ENCODE measurements at regions not wholly inside any gene's neighbourhood (a gene's known extent, or its start where the extent isn't known, plus 50 kb on each side); places are given as distances from the start of the nearest gene placed in this dataset.

DNA sequence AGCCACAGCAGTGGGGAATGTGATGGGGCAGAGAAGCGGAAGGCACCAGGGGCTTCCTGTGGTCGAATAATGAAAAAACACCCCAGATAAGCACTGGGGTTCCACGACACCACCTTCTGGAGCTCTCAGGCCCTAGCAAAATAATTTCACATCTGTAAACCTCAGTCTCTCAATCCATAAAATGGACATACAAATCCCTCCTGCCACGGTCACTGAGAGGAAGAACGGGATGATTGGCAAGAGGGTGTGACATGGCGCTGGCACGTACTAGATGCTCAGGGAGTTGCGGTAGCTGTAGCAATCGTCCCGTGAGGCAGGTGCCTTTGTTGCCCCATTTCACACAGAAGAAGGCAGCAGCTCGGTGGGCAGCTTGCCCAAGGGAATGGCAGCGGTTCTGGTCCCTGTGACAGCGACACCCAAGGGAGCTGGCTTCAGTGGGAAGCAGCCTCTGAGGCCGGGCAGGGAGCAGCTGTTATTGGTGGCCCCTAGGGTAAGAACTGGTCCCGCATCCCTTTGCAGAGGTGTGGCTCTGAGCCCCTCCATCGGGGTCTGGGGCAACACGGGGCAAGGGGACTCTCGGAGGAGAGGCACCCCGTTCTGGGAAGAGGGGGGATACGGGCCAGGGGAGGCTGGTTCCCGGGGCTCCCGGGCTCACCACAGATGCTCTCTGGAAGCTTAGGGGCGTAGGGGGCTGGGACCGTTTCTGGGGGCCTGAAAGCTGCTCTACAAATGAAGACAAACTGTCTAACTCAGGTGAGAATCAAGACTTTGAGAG lies 114.0 kb upstream of the ALDH1A3 start:
- Histone ChIP-seq H3K4me1 (ENCODE audit: low read length) (no peaks in the 10 kb centered on the region), H3K27me3 (ENCODE audit: low read length) (no peaks in the 10 kb centered on the region), H3K36me3 (ENCODE audit: insufficient read depth, low read length) (no peaks in the 10 kb centered on the region), H3K79me2 (ENCODE audit: low read length) (no peaks in the 10 kb centered on the region), H4K20me1 (ENCODE audit: insufficient read depth, low read depth, low read length) (no peaks in the 10 kb centered on the region), H2AFZ (ENCODE audit: low read length) (no peak overlapping the region), H3K9ac (ENCODE audit: low read length) (no peak overlapping the region), H3K9me2 (replicated peaks; ENCODE audit: insufficient read depth, low read length) (no peaks in the 10 kb centered on the region), H3K9me3 (ENCODE audit: low read length) (no peaks in the 10 kb centered on the region), H3K4me2 (ENCODE audit: low read depth, low read length, poor library complexity, severe bottlenecking) (no peak overlapping the region), H3K27ac (ENCODE audit: low read length) (no peak overlapping the region), H3K4me3 (ENCODE audit: low read length) (no peak overlapping the region)
- DNase-seq, result no peak

DNA sequence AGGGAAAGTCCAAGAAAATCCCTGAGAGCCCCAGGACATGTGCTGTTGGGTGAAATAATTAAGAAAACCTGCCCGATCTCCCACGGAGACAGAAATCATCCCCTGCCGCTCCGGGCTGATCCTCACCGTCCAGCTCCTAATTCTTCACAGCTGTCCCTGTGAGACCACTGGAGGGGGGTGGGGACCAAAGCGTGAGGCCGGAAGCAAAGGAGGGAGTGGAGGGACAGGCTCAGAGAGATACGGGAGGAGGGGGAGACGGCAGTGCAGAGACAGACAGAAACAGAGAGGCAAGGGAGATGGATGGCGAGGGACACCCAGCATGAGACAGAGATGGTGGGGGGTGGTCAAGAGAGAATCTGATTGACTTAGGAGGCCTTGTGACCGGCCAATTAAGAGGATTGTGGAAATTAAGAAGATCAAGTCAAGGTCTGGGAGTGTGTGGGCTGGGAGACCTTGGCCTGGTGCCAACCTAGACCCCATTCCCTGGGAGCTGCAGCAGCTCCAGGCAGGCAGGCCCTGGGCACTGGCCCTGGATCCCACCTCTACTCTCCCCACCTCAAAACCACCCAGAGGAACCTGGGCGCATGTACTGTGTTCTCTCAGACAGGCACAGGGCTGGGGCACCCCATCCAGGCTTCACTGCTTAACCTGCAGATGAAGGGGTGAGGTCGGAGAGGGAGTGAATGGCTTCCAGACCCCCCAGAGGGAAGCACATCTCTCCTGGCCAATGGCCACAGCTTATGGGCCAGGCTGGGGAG lies 113.2 kb upstream of the ALDH1A3 start:
- no peak overlapping the region for H3K4me3 ChIP-seq (ENCODE audit: low read length)
- H3K79me2 ChIP-seq (ENCODE audit: low read length), result no peaks in the 10 kb centered on the region
- H3K4me1 ChIP-seq (ENCODE audit: low read length), result no peaks in the 10 kb centered on the region
- H2AFZ ChIP-seq (ENCODE audit: low read length), result no peak overlapping the region
- no peak for DNase-seq
- H3K27me3 ChIP-seq (ENCODE audit: low read length), result no peaks in the 10 kb centered on the region
- no peaks in the 10 kb centered on the region for H3K9me2 ChIP-seq (replicated peaks; ENCODE audit: insufficient read depth, low read length)
- no peak overlapping the region for H3K4me2 ChIP-seq (ENCODE audit: low read depth, low read length, poor library complexity, severe bottlenecking)
- H4K20me1 ChIP-seq (ENCODE audit: insufficient read depth, low read depth, low read length), result no peaks in the 10 kb centered on the region
- no peak overlapping the region for H3K9ac ChIP-seq (ENCODE audit: low read length)
- H3K9me3 ChIP-seq (ENCODE audit: low read length), result no peaks in the 10 kb centered on the region
- H3K36me3 ChIP-seq (ENCODE audit: insufficient read depth, low read length), result no peaks in the 10 kb centered on the region
- no peak overlapping the region for H3K27ac ChIP-seq (ENCODE audit: low read length)

DNA sequence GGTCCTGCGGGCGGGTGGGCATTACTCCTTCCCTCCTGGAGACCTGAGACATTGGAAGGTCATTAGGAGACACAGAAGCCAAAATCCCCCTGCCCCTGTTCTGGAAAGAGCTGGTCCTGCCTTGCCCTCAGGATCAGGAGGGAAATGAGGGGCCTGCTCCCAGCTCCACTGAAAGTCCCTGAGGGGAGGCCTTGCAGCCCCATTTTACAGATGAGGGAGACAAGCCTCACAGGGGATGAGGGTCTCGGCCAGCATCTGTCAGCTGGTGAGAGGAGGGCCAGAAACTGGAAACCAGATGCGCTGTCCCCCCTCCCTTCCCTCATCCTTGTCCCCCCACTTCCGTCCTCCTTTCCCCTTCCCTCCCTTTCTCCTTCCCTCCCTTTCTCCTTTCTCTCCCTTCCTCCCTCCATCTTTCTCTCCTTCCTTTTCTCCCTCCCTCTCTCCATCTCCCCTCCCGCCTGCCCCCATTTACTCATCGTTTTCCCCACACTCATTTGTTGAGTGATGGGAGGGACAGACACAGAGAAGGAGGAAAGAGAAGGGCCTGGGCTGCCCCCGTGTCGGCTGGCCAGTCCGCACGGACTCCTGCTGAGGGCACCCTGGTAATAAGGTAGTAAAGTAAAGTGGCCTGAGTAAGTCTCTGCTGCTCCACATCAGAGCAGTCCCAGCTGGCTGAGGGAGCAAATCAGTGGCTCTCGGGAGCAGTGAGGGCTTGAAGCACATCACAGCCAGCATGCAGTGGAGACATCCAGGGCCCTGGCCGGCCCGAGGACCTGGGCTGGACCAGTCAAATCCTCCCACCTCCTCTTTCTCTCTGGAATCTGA lies 112.4 kb upstream of the ALDH1A3 start:
- no peaks in the 10 kb centered on the region for H3K9me2 ChIP-seq (replicated peaks; ENCODE audit: insufficient read depth, low read length)
- no peaks in the 10 kb centered on the region for H3K36me3 ChIP-seq (ENCODE audit: insufficient read depth, low read length)
- H3K9ac ChIP-seq (ENCODE audit: low read length), result no peak overlapping the region
- no peaks in the 10 kb centered on the region for H4K20me1 ChIP-seq (ENCODE audit: insufficient read depth, low read depth, low read length)
- H3K79me2 ChIP-seq (ENCODE audit: low read length), result no peaks in the 10 kb centered on the region
- H3K27ac ChIP-seq (ENCODE audit: low read length), result no peak overlapping the region
- H3K4me3 ChIP-seq (ENCODE audit: low read length), result no peak overlapping the region
- no peaks in the 10 kb centered on the region for H3K9me3 ChIP-seq (ENCODE audit: low read length)
- H3K4me2 ChIP-seq (ENCODE audit: low read depth, low read length, poor library complexity, severe bottlenecking), result no peak overlapping the region
- no peak for DNase-seq
- no peaks in the 10 kb centered on the region for H3K4me1 ChIP-seq (ENCODE audit: low read length)
- no peak overlapping the region for H2AFZ ChIP-seq (ENCODE audit: low read length)
- no peaks in the 10 kb centered on the region for H3K27me3 ChIP-seq (ENCODE audit: low read length)

DNA sequence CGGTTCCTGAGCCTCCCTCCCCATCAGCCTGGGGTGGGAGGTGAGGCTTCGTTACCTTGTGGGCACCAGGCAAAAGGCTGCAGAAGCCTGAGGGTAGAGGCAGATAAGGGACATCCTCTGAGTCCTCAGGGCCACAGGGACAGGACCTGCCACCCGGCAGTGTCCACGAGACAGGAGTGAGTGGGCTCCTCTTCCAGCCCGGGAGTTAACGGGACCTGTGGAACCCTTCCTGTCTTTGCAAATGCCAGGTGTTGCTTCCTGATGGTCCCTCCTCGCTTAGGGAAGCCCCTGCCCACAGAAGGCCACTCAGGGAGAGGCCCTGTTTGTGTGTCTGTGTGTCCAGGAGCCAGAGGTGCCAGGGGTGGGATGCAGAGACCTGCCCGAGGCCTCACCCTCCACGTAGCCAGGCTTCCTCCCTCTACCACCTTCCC lies 111.1 kb upstream of the ALDH1A3 start:
- H3K27me3 ChIP-seq (ENCODE audit: low read length), result no peaks in the 10 kb centered on the region
- no peaks in the 10 kb centered on the region for H3K79me2 ChIP-seq (ENCODE audit: low read length)
- H3K4me3 ChIP-seq (ENCODE audit: low read length), result no peak overlapping the region
- H3K4me2 ChIP-seq (ENCODE audit: low read depth, low read length, poor library complexity, severe bottlenecking), result no peak overlapping the region
- H4K20me1 ChIP-seq (ENCODE audit: insufficient read depth, low read depth, low read length), result no peaks in the 10 kb centered on the region
- H3K9me3 ChIP-seq (ENCODE audit: low read length), result no peaks in the 10 kb centered on the region
- no peak overlapping the region for H2AFZ ChIP-seq (ENCODE audit: low read length)
- H3K36me3 ChIP-seq (ENCODE audit: insufficient read depth, low read length), result no peaks in the 10 kb centered on the region
- no peaks in the 10 kb centered on the region for H3K9me2 ChIP-seq (replicated peaks; ENCODE audit: insufficient read depth, low read length)
- H3K9ac ChIP-seq (ENCODE audit: low read length), result no peak overlapping the region
- no peaks in the 10 kb centered on the region for H3K4me1 ChIP-seq (ENCODE audit: low read length)
- no peak overlapping the region for H3K27ac ChIP-seq (ENCODE audit: low read length)
- DNase-seq, result no peak

DNA sequence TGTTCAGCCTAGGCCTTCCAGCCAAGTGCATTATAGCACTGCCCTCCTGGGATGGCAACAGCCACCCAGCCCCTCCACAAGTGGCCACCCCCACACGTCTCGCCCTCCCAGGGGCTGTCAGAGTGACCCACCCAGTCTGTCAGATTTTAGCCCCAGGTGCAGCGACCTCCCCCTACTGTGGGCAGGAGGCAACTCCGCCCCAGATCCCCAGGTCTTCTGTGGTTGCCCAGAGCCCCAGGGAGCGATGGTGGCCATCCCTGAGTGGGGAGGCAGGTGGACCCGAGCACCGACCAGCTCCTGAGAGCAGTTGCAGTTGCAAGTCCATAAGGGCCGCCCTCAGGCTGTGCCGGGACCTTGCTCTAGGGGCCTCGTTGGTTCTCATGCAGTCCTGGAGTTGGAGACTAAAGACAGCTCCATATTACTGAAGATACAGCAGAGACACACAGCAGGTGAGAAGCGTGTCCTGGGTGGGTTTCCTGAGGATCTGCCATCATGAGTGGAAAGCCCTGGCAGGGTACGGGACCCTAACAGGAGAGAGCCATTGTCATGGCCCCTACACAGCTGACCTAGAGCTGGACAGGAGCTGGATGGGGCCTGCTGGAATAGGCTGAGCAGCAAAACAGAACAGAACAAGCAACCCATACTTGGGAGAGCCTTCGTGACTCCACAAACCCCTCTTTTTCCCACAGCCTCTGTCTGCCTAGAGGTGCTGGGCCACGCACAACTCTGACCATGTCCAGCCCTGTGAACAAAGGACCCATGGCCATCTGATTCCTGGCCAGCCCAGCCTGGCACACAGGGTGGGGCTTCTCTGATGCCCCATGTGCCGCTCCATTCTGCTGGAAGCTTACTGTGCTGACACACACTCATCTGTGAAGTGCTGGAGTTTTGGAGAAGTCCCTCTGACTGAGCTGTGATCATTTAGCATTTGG lies 110.3 kb upstream of the ALDH1A3 start:
- Histone ChIP-seq H3K27me3 (ENCODE audit: low read length) (no peaks in the 10 kb centered on the region), H3K9me3 (ENCODE audit: low read length) (no peaks in the 10 kb centered on the region), H3K4me2 (ENCODE audit: low read depth, low read length, poor library complexity, severe bottlenecking) (no peak overlapping the region), H4K20me1 (ENCODE audit: insufficient read depth, low read depth, low read length) (no peaks in the 10 kb centered on the region), H3K4me1 (ENCODE audit: low read length) (no peaks in the 10 kb centered on the region), H2AFZ (ENCODE audit: low read length) (no peak overlapping the region), H3K27ac (ENCODE audit: low read length) (no peak overlapping the region), H3K36me3 (ENCODE audit: insufficient read depth, low read length) (no peaks in the 10 kb centered on the region), H3K79me2 (ENCODE audit: low read length) (no peaks in the 10 kb centered on the region), H3K9ac (ENCODE audit: low read length) (no peak overlapping the region), H3K9me2 (replicated peaks; ENCODE audit: insufficient read depth, low read length) (no peaks in the 10 kb centered on the region), H3K4me3 (ENCODE audit: low read length) (no peak overlapping the region)
- DNase-seq, result no peak

DNA sequence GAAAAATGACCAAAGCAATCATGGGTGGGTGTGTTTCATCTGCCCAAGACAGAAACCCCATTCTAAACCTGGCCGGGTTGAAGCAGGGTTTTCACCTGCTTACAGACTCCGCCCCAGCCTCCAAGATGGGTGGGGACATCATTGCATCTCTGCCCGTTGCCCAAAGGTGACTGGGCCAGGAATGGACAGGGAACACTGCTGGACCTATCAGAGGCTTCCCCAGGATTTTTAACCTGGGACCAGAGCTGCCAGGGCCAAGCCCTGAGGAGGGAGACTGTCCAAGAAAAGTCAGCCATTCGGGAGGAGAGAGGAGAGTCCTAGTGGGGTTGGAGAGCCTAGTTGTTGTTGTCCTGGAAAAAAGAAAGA lies 109.7 kb upstream of the ALDH1A3 start:
- Histone ChIP-seq H3K27me3 (ENCODE audit: low read length) (no peaks in the 10 kb centered on the region), H3K4me2 (ENCODE audit: low read depth, low read length, poor library complexity, severe bottlenecking) (no peak overlapping the region), H3K4me3 (ENCODE audit: low read length) (no peak overlapping the region), H3K79me2 (ENCODE audit: low read length) (no peaks in the 10 kb centered on the region), H2AFZ (ENCODE audit: low read length) (no peak overlapping the region), H3K9me2 (replicated peaks; ENCODE audit: insufficient read depth, low read length) (no peaks in the 10 kb centered on the region), H3K9ac (ENCODE audit: low read length) (no peak overlapping the region), H4K20me1 (ENCODE audit: insufficient read depth, low read depth, low read length) (no peaks in the 10 kb centered on the region), H3K27ac (ENCODE audit: low read length) (no peak overlapping the region), H3K4me1 (ENCODE audit: low read length) (no peaks in the 10 kb centered on the region), H3K36me3 (ENCODE audit: insufficient read depth, low read length) (no peaks in the 10 kb centered on the region), H3K9me3 (ENCODE audit: low read length) (no peaks in the 10 kb centered on the region)
- DNase-seq, result no peak

DNA sequence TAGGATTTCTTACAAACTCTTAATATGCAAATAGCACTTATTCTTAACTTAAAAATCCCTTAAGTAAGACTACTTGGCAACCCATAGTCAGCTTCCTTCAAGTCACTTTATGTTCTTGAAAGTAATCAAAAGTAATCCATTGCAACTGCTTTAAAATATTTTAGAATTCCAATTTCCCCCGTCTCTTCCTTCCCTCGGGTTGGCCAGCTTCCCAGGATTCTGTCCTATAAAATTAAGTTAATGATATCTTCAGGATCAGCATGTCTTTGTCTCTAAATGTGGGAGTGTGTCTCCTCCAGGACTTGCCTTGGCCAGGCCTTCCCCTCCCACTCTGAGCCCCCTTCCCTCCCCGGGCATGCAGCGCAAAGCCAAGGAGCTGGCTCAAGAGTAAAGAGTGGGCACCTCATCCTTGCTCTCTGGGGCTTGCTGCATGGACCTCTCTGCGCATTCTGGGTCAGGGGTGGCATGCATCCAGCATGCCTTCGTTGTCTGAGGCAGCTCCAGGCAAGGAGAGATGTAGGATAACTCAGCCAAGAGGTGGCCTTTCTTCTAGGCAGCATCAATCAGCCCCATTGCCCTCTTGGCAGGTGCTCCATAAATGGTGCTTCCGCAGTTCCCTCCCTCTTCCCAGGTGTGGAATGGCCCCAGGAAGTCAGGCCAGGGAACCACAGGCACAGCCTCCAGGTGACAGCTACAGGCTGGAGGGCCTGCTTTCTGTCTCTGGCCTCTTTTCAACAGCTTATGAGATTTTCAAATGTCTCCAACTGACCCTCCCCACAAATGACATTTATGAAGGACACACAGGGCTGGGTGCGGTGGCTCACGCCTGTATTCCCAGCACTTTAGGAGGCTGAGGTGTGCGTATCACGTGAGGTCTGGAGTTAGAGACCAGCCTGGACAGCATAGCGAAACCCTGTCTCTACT lies 108.7 kb upstream of the ALDH1A3 start:
- H4K20me1 ChIP-seq (ENCODE audit: insufficient read depth, low read depth, low read length), result no peaks in the 10 kb centered on the region
- H3K79me2 ChIP-seq (ENCODE audit: low read length), result no peaks in the 10 kb centered on the region
- no peak overlapping the region for H3K27ac ChIP-seq (ENCODE audit: low read length)
- H3K4me1 ChIP-seq (ENCODE audit: low read length), result no peaks in the 10 kb centered on the region
- DNase-seq, result no peak
- no peak overlapping the region for H3K4me3 ChIP-seq (ENCODE audit: low read length)
- no peaks in the 10 kb centered on the region for H3K9me3 ChIP-seq (ENCODE audit: low read length)
- H3K9ac ChIP-seq (ENCODE audit: low read length), result no peak overlapping the region
- H2AFZ ChIP-seq (ENCODE audit: low read length), result no peak overlapping the region
- H3K9me2 ChIP-seq (replicated peaks; ENCODE audit: insufficient read depth, low read length), result no peaks in the 10 kb centered on the region
- no peaks in the 10 kb centered on the region for H3K36me3 ChIP-seq (ENCODE audit: insufficient read depth, low read length)
- no peak overlapping the region for H3K4me2 ChIP-seq (ENCODE audit: low read depth, low read length, poor library complexity, severe bottlenecking)
- no peaks in the 10 kb centered on the region for H3K27me3 ChIP-seq (ENCODE audit: low read length)

Data from Karpas-422 (cell line).